Upper lobe of left lung (tissue), 4 donors: ENCODE measurements at regions not wholly inside any gene's neighbourhood (a gene's known extent, or its start where the extent isn't known, plus 50 kb on each side); places are given as distances from the start of the nearest gene placed in this dataset.

ENCODE experiments used
- CTCF ChIP-seq, 6 experiments: fragments of 450-650 bp in 4 of 6; fragments of 200-600 bp in 2 of 6; sonication (generic) in 2 of 6; IDR thresholded peaks; one replicate each; pipeline ENCODE4 v1.5.1; 2016 to 2019; ENCODE audit warnings: antibody characterized with exemption in 6 of 6
- EP300 ChIP-seq, 4 donors: sonication (generic); formaldehyde crosslinking; IDR thresholded peaks; one replicate each; pipeline ENCODE4 v1.5.1; 2017; ENCODE audit warnings: antibody characterized with exemption in 4 of 4, control low read depth in 2 of 4
- POLR2A ChIP-seq, 4 donors: fragments of 450-650 bp; IDR thresholded peaks; one replicate each; pipeline ENCODE4 v1.5.1; 2016 to 2017; ENCODE audit warnings: antibody characterized with exemption in 4 of 4, mild to moderate bottlenecking in 2 of 4
- POLR2AphosphoS5 ChIP-seq, 2 donors: sonication (generic); formaldehyde crosslinking; IDR thresholded peaks; one replicate each; pipeline ENCODE4 v1.5.1; 2017; ENCODE audit warnings: antibody characterized with exemption in 2 of 2

DNA sequence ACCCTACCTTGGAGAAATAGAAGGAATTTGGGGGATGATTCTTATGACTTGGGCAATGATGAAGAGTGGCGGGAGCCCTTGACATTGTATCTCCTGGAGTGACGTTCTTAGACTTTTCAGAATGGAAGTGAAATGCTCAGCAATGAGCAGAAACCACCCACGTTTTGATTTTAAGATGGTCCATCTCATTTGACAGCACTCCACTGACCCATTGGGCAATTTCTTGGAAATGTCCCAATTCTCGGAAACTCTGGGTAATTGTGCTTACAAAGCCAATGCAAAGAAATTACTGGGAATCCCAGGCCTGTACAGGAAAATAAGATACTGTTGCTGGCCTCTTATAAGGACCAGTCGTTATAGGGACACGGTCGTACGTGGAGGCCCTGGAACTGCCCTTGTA is 170.0 kb upstream of the COPS8 start:
- TF ChIP-seq POLR2A (IDR thresholded peaks at IDR 0.05) (no peak), CTCF (IDR thresholded peaks at IDR 0.05) (no peak), EP300 (IDR thresholded peaks at IDR 0.05) (peak in 1 of 4 donors; percentile 27), POLR2AphosphoS5 (IDR thresholded peaks at IDR 0.05) (peak in 1 of 2 donors; percentile 23)
